Transverse colon (tissue), 4 donors: ENCODE measurements at regions not wholly inside any gene's neighbourhood (a gene's known extent, or its start where the extent isn't known, plus 50 kb on each side); places are given as distances from the start of the nearest gene placed in this dataset.

ENCODE experiments used
- DNase-seq: peaks from one replicate; pipeline ENCODE4 v3.0.0-alpha.2; 2019
- H3K27ac ChIP-seq, 4 donors: fragments of 200-600 bp; sonication (generic); 2 replicates each; pipeline ENCODE4 v1.5.1; 2016 to 2018; ENCODE audit warnings: inconsistent platforms in 4 of 4
- H3K27me3 ChIP-seq: fragments of 200-600 bp; sonication (generic); 2 replicates; pipeline ENCODE4 v1.5.1; 2017; ENCODE audit warnings: inconsistent platforms
- H3K36me3 ChIP-seq, 4 donors: fragments of 200-600 bp; sonication (generic); 2 replicates each; pipeline ENCODE4 v1.5.1; 2017 to 2019; ENCODE audit warnings: inconsistent platforms in 4 of 4
- H3K4me1 ChIP-seq, 4 donors: fragments of 200-600 bp; sonication (generic); 2 replicates each; pipeline ENCODE4 v1.5.1; 2017 to 2020; ENCODE audit warnings: inconsistent platforms in 4 of 4
- H3K4me3 ChIP-seq, 4 donors: fragments of 200-600 bp; sonication (generic); 1 replicate in 1 of 4; 2 replicates in 3 of 4; pipeline versions ENCODE4 v1.5.1 to v1.6.1; 2017 to 2019; ENCODE audit warnings: inconsistent platforms in 4 of 4
- H3K9me3 ChIP-seq, 2 donors: fragments of 200-600 bp; sonication (generic); 2 replicates each; pipeline ENCODE4 v1.5.1; 2017 to 2019; ENCODE audit warnings: inconsistent platforms in 2 of 2
- EP300 ChIP-seq: sonication (generic); formaldehyde crosslinking; IDR thresholded peaks from one replicate; pipeline ENCODE4 v1.6.1; 2017; ENCODE audit warnings: antibody characterized with exemption, low read depth
- POLR2A ChIP-seq: fragments of 450-650 bp; IDR thresholded peaks from one replicate; pipeline ENCODE4 v1.6.1; 2016; ENCODE audit warnings: antibody characterized with exemption, mild to moderate bottlenecking, moderate library complexity
- POLR2AphosphoS5 ChIP-seq, 3 donors: sonication (generic); formaldehyde crosslinking; IDR thresholded peaks; one replicate each; pipeline ENCODE4 v1.6.1; 2016; ENCODE audit warnings: antibody characterized with exemption in 3 of 3
- WGBS, 2 donors: methylation state at CpG; one replicate each; pipeline ENCODE4 v1.1.5; 2018; ENCODE audit warnings: low coverage in 1 of 2; 5-methylcytosine and 5-hydroxymethylcytosine counted together
- in situ Hi-C, 4 donors: fragments of 200-750 bp; cut with MboI; loops; one replicate each; pipeline versions ENCODE4 v1.15.0 to v1.15.1; 2017; ENCODE audit warnings: low sequenced_read_pairs in 3 of 4, low pct_ligation_motif_present in 1 of 4, low pct_unique_long_range_greater_than_20kb in 1 of 4
- intact Hi-C: fragments of 100-400 bp; cut with DNase I; formaldehyde crosslinking; loops from one replicate; pipeline ENCODE4 v1.15.1; 2023; ENCODE audit warnings: low total_unique reads
- TF ChIP-seq, protein P1 (sequence below), 5 experiments: fragments of 200-600 bp in 3 of 5; fragments of 450-650 bp in 2 of 5; sonication (generic) in 3 of 5; IDR thresholded peaks; 1 replicate in 2 of 5; 2 replicates in 3 of 5; pipeline ENCODE4 v1.5.1; 2016 to 2017; ENCODE audit warnings: antibody characterized with exemption in 5 of 5, inconsistent platforms in 3 of 5, mild to moderate bottlenecking in 2 of 5, moderate library complexity in 1 of 5

DNA sequence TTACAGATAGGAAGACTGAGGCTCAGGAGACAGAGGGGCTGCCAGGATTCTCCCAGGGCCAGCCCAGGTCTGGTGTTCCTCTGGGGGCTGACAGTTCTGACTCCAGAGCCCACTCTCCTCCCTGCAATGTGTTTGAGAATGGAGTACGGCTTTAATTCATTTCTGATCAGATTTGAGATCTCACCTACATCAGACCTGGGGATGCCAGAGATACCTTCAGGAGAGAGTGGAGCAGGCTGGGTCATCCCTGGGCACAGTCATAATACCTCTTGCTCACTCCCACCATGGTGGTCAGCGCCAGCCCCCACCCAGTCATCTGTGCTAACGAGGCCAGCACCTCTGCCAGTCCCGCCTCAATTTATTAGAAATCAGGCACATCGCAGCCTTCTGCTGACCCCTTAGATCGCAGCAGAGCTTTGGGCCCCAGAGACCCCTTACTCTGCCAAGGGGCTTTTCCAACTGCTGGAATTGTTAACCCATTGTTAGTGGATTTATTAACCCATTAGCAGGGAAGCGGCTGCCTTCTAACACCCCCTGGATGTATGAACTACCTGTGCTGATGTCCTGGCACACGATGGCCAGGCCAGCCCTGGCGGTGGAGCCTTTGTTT is 352.1 kb downstream of the MATN1 start:
- in situ Hi-C loops = no loop called here
- Histone ChIP-seq H3K9me3 (no peaks in the 10 kb centered on the region), H3K4me1 (no peaks in the 10 kb centered on the region), H3K27ac (no peak overlapping the region), H3K4me3 (no peak overlapping the region), H3K36me3 (no peaks in the 10 kb centered on the region), H3K27me3 (peaks cover 6% of the 10 kb centered on the region)
- TF ChIP-seq EP300 (no peak), POLR2A (no peak), POLR2AphosphoS5 (IDR thresholded peaks at IDR 0.05) (no peak)
- TF ChIP-seq, protein P1, sequence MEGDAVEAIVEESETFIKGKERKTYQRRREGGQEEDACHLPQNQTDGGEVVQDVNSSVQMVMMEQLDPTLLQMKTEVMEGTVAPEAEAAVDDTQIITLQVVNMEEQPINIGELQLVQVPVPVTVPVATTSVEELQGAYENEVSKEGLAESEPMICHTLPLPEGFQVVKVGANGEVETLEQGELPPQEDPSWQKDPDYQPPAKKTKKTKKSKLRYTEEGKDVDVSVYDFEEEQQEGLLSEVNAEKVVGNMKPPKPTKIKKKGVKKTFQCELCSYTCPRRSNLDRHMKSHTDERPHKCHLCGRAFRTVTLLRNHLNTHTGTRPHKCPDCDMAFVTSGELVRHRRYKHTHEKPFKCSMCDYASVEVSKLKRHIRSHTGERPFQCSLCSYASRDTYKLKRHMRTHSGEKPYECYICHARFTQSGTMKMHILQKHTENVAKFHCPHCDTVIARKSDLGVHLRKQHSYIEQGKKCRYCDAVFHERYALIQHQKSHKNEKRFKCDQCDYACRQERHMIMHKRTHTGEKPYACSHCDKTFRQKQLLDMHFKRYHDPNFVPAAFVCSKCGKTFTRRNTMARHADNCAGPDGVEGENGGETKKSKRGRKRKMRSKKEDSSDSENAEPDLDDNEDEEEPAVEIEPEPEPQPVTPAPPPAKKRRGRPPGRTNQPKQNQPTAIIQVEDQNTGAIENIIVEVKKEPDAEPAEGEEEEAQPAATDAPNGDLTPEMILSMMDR (IDR thresholded peaks at IDR 0.05) = no peak
- WGBS, 2 donors = 60 to 81% methylated on average over 1 to 9 of the region's 9 CpGs
- DNase-seq = no peak
- intact Hi-C loops = no loop called here

- Histone ChIP-seq H3K36me3 (no peaks in the 10 kb centered on the region), H3K27ac (no peak overlapping the region), H3K4me1 (no peaks in the 10 kb centered on the region), H3K27me3 (peaks cover 6% of the 10 kb centered on the region), H3K9me3 (no peaks in the 10 kb centered on the region), H3K4me3 (no peak overlapping the region)
- TF ChIP-seq POLR2A = no peak
- TF ChIP-seq, protein P1 (IDR thresholded peaks at IDR 0.05) = no peak
- TF ChIP-seq POLR2AphosphoS5 (IDR thresholded peaks at IDR 0.05) = no peak
- TF ChIP-seq EP300 = no peak
- intact Hi-C loops (no loop called here), in situ Hi-C loops (no loop called here)
- 40 to 63% methylated on average over 3 to 6 of the region's 6 CpGs for WGBS, 2 donors
- no peak for DNase-seq
Observed at GRCh38 chr1:30368651-30369240, 354.6 kb downstream of the MATN1 start.

GRCh38 chr1:30366911-30367310 is 356.5 kb downstream of the MATN1 start:
- no peak for DNase-seq
- in situ Hi-C loops = no loop called here
- H3K27ac ChIP-seq = no peak overlapping the region
- H3K9me3 ChIP-seq = no peaks in the 10 kb centered on the region
- H3K4me1 ChIP-seq = no peaks in the 10 kb centered on the region
- H3K27me3 ChIP-seq = no peaks in the 10 kb centered on the region
- WGBS, 2 donors = 56 to 62% methylated on average over 3 to 5 of the region's 5 CpGs
- intact Hi-C loops = no loop called here
- TF ChIP-seq EP300 (no peak), POLR2AphosphoS5 (IDR thresholded peaks at IDR 0.05) (no peak), POLR2A (no peak)
- TF ChIP-seq, protein P1 (IDR thresholded peaks at IDR 0.05) = no peak
- H3K4me3 ChIP-seq = no peak overlapping the region
- no peaks in the 10 kb centered on the region for H3K36me3 ChIP-seq

GRCh38 chr1:30366199-30366598 is 357.2 kb downstream of the MATN1 start:
- no peak for DNase-seq
- in situ Hi-C loops = no loop called here
- intact Hi-C loops = no loop called here
- Histone ChIP-seq H3K36me3 (no peaks in the 10 kb centered on the region), H3K4me3 (no peak overlapping the region), H3K9me3 (no peaks in the 10 kb centered on the region), H3K4me1 (no peaks in the 10 kb centered on the region), H3K27me3 (no peaks in the 10 kb centered on the region), H3K27ac (no peak overlapping the region)
- 80 to 86% methylated on average over 4 of the region's 4 CpGs for WGBS, 2 donors
- no peak for TF ChIP-seq EP300
- TF ChIP-seq POLR2AphosphoS5 (IDR thresholded peaks at IDR 0.05) = no peak
- no peak for TF ChIP-seq POLR2A
- TF ChIP-seq, protein P1 (IDR thresholded peaks at IDR 0.05) = no peak
